ENCODE measurements at regions not wholly inside any gene's neighbourhood (a gene's known extent, or its start where the extent isn't known, plus 50 kb on each side); places are given as distances from the start of the nearest gene placed in this dataset.

GRCh38 chr4:43886196-43886595 is 562.4 kb downstream of the KCTD8 start:
- CTCF ChIA-PET = no interaction called here
- BruUV-seq (replicated peaks) = no TSS peak
- no peak for DNase-seq
- POLR2A ChIA-PET = no interaction called here
- no peaks in the 10 kb centered on the region for H3K36me3 Mint-ChIP-seq (ENCODE audit: insufficient read depth, unreplicated experiment)
- no peaks in the 10 kb centered on the region for H3K4me1 Mint-ChIP-seq (ENCODE audit: low read depth, unreplicated experiment)
- no peaks in the 10 kb centered on the region for H3K9me3 ChIP-seq
- no peak overlapping the region for H3K4me3 ChIP-seq (ENCODE audit: low read depth, low read length)
- H3K27ac Mint-ChIP-seq (ENCODE audit: unreplicated experiment) = no peak overlapping the region
- H3K27me3 ChIP-seq (replicated peaks; ENCODE audit: control insufficient read depth, insufficient read depth, low read length) = no peaks in the 10 kb centered on the region
- no peaks in the 10 kb centered on the region for H3K9me3 Mint-ChIP-seq (ENCODE audit: unreplicated experiment)
- intact Hi-C loops (cut with micrococcal nuclease; ENCODE audit: unreplicated experiment) = no loop called here
- no peaks in the 10 kb centered on the region for H3K36me3 ChIP-seq (ENCODE audit: control insufficient read depth, insufficient read depth, low read length)
- no peak for TF ChIP-seq CTCF (IDR thresholded peaks at IDR 0.05; ENCODE audit: insufficient read depth in 1 of 2, low read depth in 1 of 2, low read length in 1 of 2, severe bottlenecking in 1 of 2, unreplicated experiment in 1 of 2)
- no peaks in the 10 kb centered on the region for H3K27me3 Mint-ChIP-seq (ENCODE audit: insufficient read depth, unreplicated experiment)
- H3K4me3 Mint-ChIP-seq (ENCODE audit: unreplicated experiment) = no peak overlapping the region
- H3K4me1 ChIP-seq = no peaks in the 10 kb centered on the region

DNA sequence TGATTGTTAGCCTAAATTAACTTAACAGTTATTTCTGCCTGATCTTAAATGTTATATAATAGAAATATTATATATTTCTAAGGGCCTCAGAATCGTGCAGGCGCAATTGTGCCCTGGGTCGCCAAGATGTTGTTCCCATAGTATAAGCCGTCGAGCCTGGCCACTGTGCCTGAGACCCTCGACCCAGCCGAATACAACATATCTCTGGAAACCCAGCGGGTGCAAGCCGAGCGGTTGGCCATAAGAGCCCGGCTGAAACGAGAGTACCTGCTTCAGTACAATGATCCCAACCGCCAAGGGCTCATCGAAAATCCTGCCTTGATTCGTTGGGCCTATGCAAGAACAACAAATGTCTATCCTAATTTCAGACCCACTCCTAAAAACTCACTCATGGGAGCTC is 549.8 kb downstream of the KCTD8 start:
- no peak for TF ChIP-seq CTCF (IDR thresholded peaks at IDR 0.05; ENCODE audit: insufficient read depth in 1 of 2, low read depth in 1 of 2, low read length in 1 of 2, severe bottlenecking in 1 of 2, unreplicated experiment in 1 of 2)
- no peak overlapping the region for H3K27ac Mint-ChIP-seq (ENCODE audit: unreplicated experiment)

DNA sequence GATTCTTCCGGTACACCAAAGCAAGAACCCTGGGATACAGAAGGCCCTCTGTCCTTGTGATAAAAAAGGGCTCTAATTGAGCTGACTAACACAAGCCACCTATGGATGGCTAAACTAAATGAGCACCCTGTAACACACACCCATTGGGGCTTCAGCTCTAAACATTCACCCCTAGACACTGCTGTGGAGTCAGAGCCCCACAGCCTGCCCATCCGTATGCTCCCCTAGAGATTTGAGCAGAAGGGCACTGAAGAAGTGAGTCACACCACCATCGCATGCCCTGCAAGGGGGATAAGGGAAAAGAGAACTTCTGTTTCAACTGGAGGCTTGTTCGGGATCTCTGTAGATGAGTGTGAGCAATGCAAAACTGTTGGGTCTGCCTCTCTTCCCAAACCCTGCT is 545.2 kb downstream of the KCTD8 start:
- CTCF ChIA-PET = no interaction called here
- POLR2A ChIA-PET = no interaction called here
- Histone ChIP-seq H3K36me3 (ENCODE audit: control insufficient read depth, insufficient read depth, low read length) (no peaks in the 10 kb centered on the region), H3K27me3 (replicated peaks; ENCODE audit: control insufficient read depth, insufficient read depth, low read length) (no peaks in the 10 kb centered on the region), H3K4me3 (ENCODE audit: low read depth, low read length) (no peak overlapping the region), H3K4me1 (no peaks in the 10 kb centered on the region), H3K9me3 (no peaks in the 10 kb centered on the region)
- no TSS peak for BruUV-seq (replicated peaks)
- Mint-ChIP-seq H3K36me3 (ENCODE audit: insufficient read depth, unreplicated experiment) (no peaks in the 10 kb centered on the region), H3K4me1 (ENCODE audit: low read depth, unreplicated experiment) (no peaks in the 10 kb centered on the region), H3K9me3 (ENCODE audit: unreplicated experiment) (no peaks in the 10 kb centered on the region), H3K4me3 (ENCODE audit: unreplicated experiment) (no peak overlapping the region), H3K27ac (ENCODE audit: unreplicated experiment) (no peak overlapping the region), H3K27me3 (ENCODE audit: insufficient read depth, unreplicated experiment) (no peaks in the 10 kb centered on the region)
- intact Hi-C loops (cut with micrococcal nuclease; ENCODE audit: unreplicated experiment) = no loop called here
- TF ChIP-seq CTCF (IDR thresholded peaks at IDR 0.05; ENCODE audit: insufficient read depth in 1 of 2, low read depth in 1 of 2, low read length in 1 of 2, severe bottlenecking in 1 of 2, unreplicated experiment in 1 of 2) = no peak
- no peak for DNase-seq

More for the DNA sequence above, 549.8 kb downstream of the KCTD8 start:
- no peak for DNase-seq
- Mint-ChIP-seq H3K9me3 (ENCODE audit: unreplicated experiment) (peaks cover 19% of the 10 kb centered on the region), H3K27me3 (ENCODE audit: insufficient read depth, unreplicated experiment) (no peaks in the 10 kb centered on the region), H3K4me3 (ENCODE audit: unreplicated experiment) (no peak overlapping the region), H3K4me1 (ENCODE audit: low read depth, unreplicated experiment) (no peaks in the 10 kb centered on the region), H3K36me3 (ENCODE audit: insufficient read depth, unreplicated experiment) (no peaks in the 10 kb centered on the region)
- no peaks in the 10 kb centered on the region for H3K4me1 ChIP-seq
- intact Hi-C loops (cut with micrococcal nuclease; ENCODE audit: unreplicated experiment) = no loop called here
- H3K36me3 ChIP-seq (ENCODE audit: control insufficient read depth, insufficient read depth, low read length) = no peaks in the 10 kb centered on the region
- H3K27me3 ChIP-seq (replicated peaks; ENCODE audit: control insufficient read depth, insufficient read depth, low read length) = no peaks in the 10 kb centered on the region
- H3K9me3 ChIP-seq = no peaks in the 10 kb centered on the region
- ChIA-PET POLR2A (no interaction called here), CTCF (no interaction called here)
- no TSS peak for BruUV-seq (replicated peaks)
- H3K4me3 ChIP-seq (ENCODE audit: low read depth, low read length) = no peak overlapping the region

All from Caco-2 (cell line).